ENCODE measurements at regions not wholly inside any gene's neighbourhood (a gene's known extent, or its start where the extent isn't known, plus 50 kb on each side); places are given as distances from the start of the nearest gene placed in this dataset.

DNA sequence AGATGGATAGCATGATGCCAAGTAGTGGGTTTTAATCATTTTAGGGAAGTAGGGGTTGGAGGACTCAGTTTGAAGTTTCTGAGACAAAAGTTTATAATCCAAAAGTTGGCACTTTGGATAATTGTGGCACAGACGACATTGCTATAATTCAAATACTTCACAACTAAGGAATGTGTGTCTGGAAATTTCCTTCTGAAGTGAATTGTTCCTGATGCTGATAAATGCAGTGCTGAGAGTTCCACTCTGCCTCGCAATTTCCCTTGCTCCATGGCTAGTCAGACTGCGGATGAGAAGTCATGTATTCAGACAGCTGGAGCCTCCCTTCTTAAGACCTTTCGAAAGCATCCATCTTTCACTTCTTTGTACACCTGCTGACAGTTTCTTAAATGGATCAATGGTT is 393.3 kb upstream of the PRICKLE1 start:
- TF ChIP-seq CTCF (IDR thresholded peaks at IDR 0.05; ENCODE audit: insufficient read depth, low read length) (no peak), POLR2AphosphoS5 (IDR thresholded peaks at IDR 0.05; ENCODE audit: low read depth) (no peak)

Measured in HL-60 (cell line).